NCI-H524 (cell line): ENCODE measurements at regions not wholly inside any gene's neighbourhood (a gene's known extent, or its start where the extent isn't known, plus 50 kb on each side); places are given as distances from the start of the nearest gene placed in this dataset.
"Not testable (repeated sequence)": the region's sequence is repeated elsewhere in the genome, so short reads cannot be mapped to it uniquely, and the experiment has no call there.

Experiments
- DNase-seq, 2 experiments: peaks; one replicate each; lab custom pipeline; 2025; lab: John Stamatoyannopoulos, UW

GRCh38 chr19:28560786-28561185, 652.2 kb downstream of the UQCRFS1 start:
- no peak for DNase-seq

GRCh38 chr19:28558783-28559182, 654.2 kb downstream of the UQCRFS1 start:
- no peak for DNase-seq

GRCh38 chr19:28556371-28556770, 656.6 kb downstream of the UQCRFS1 start:
- no peak for DNase-seq

GRCh38 chr19:28555317-28555716, 657.6 kb downstream of the UQCRFS1 start:
- no peak for DNase-seq

GRCh38 chr19:28554321-28555091, 658.4 kb downstream of the UQCRFS1 start:
- no peak for DNase-seq

DNA sequence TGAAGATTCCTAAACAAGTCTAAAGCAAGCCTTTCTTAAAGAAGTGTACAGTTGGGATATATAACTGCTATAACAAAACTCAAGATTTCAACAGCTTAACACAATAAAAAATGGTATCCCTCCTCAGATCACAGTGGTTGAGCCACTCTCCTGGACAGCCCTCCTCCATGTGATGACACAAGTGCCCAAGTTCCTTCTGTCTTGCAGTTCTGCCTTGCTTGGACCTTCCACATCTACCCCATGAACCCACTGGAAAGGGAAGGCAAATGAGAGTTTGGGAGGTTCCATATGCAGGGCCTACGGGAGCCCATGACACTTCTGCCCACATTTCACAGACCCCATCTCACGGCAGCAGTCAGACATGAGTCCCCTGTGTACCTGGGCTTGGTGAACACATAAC, 659.2 kb downstream of the UQCRFS1 start:
- no peak for DNase-seq

DNA sequence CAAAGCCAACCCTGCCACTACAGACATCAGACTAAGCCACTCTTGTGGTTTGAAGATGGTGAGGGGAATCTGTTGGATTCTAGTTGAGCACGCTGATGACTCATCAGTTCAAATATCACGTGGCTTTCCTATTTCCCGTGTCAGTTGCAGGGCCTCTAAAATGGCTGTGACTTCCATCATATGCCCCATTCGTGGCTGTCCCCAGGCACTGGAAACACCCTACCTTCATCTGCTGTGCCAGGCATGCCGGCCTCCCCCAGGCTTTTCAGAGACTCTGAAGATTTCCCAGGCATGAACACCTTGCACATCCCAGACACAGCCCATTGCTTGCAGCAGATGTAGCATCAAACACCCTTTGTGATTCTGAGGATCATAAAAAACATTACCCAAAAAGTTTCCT, 659.9 kb downstream of the UQCRFS1 start:
- DNase-seq = no peak

DNA sequence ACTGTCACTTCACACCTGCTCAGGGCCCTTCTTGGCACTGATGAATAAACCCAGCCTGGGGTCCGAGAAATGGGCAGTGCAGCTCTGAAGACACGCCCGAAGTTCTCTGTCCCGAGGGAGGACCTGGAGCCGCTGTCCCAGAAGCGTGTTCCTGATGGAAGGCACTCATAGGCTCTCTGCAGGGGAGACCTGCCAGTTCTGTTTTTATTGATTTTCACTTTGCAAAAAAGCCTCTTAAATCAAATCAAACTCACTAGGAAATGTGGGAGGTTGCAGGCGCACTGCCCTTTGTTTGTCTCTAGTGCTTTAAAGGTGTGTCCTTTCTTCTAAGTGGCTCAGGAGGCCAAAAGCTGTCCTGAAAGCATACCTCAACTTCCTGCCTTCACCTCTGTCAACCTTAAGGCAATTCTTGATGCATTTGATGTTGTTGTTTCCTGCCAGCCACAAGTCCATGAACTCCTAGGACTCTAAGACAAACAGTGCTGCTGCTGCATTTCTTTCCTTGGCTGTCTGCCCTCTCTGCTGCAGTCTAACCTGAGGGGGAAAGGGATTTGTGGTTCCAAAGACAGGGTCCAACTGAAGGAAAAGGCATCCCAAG, 663.2 kb downstream of the UQCRFS1 start:
- DNase-seq = no peak

DNA sequence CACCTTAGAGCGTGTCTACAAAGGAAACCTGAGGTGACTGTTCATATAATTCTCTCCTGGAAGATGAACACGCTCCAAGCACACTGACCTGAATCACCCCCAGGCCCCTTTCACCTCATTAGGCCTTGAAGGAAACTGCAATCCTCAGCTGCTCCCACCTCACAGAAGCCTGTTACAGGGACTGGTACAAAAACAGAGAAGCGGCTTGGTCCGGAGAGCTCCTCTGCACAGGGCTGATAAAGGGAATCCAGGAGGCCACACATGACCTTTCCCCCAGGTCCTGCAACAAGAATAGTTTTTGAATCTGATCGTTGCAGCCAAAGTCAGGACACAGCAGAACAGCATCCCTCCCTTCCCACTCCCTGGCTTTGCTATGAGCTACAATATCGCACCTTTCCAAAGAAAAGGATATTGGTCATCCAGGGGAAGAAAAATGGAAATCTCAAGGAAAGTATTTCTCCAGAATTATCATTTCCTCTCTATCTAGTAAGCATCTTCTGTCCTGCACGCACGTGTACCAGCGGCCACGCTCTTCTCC, 666.7 kb downstream of the UQCRFS1 start:
- no peak for DNase-seq

DNA sequence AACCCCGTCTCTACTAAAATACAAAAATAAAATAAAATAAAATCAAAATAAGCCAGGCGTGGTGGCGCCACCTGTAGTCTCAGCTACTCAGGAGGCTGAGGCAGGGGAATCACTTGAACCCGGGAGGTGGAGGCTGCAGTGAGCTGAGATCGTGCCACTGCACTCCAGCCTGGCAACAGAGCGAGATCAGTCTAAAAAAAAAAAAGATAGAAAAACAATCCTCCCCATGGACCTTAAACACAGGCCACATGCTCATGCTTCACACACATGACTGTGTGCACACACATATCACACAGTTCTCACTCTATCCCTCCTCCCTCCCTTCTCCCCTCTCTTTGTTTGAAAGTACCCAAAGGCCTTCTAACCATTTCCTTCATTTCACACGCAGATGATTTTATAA, 667.6 kb downstream of the UQCRFS1 start:
- DNase-seq = not testable (repeated sequence)

GRCh38 chr19:28544451-28545261, 668.3 kb downstream of the UQCRFS1 start:
- DNase-seq = no peak

DNA sequence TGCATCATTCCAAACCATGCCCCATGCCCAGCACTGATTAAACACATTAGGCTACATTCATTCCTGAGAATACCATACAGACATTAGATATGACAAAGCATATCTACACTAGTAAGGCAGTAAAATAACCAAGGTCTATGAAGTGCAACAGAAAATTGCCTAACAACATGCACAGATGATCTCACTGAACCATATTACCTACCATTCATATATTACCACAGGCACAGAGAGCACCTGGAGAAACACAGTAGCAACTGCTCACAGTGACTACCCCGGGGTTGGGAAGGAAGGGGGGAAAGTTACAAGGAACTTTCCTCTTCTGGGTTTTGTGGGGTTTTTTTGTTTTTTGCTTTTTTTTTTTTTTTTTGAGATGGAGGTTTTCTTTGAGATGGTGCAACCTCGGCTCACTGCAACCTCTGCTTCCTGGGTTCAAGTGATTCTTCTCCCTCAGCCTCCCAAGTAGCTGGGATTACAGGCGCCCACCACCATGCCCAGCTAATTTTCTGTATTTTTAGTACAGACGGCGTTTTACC, 669.6 kb downstream of the UQCRFS1 start:
- DNase-seq = no peak

DNA sequence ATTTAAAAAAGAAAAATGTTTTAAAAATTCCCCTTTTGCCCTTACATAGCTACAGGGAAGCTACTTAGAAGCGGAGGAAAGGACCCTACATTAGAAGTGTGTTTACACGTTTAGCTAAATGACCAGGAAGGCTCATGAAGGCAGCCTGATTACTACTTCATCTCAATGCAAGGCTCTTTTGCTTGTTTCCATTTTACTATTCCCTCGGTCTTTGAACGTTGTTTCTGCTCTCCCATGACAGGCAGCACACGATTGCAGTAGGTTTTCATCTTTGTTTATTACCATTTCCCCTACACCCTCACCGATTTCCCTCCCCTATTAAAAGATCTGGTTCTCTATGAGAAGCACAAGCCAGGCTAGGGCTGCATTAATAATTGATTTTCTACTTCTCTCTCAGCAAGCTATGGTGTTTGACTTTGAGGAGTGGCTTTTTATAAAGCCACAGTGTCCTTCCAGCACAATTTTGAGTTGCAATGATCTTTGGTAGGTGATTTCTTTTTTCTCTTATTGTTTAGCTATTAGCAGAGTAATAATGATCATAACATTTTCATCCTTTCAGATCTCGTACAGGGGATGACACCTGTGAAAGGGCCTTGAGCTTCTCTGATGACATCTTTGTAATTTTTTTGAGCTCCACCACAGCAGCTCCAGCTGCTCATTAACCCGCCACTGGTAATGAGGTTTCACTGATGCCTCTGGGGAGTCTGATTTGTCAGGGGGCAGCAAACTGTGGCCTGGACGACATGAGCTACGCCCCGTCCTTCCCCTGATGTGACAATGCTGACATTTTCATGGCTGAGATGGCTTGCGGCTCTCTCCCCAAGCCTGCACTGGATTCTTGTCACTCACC, 670.3 kb downstream of the UQCRFS1 start:
- no peak for DNase-seq

- no peak for DNase-seq
These were observed 671.2 kb downstream of the UQCRFS1 start for GRCh38 chr19:28541602-28542393.

DNA sequence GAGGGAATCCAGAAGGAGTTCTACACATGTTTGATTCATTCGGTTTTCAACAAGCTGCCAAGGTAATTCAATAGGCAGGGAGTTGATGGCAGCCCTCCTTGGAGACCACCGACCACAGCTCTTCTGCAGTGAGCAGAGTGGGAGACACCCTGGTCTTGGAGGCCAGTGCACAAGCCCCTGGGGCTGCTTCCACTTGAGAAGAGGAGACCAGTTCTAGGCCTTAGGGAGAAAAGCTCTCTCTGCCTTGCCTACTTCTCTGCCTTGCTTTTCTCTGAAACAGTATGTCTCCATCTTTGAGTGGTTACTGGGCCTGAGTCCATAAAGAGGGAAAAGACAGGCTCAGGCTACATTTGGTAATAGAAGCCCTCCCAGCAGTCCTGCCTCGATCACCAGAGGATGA, 671.9 kb downstream of the UQCRFS1 start:
- no peak for DNase-seq

- not testable (repeated sequence) for DNase-seq
These were observed 672.6 kb downstream of the UQCRFS1 start for GRCh38 chr19:28540385-28540784.

GRCh38 chr19:28539759-28540158, 673.2 kb downstream of the UQCRFS1 start:
- DNase-seq = no peak

DNA sequence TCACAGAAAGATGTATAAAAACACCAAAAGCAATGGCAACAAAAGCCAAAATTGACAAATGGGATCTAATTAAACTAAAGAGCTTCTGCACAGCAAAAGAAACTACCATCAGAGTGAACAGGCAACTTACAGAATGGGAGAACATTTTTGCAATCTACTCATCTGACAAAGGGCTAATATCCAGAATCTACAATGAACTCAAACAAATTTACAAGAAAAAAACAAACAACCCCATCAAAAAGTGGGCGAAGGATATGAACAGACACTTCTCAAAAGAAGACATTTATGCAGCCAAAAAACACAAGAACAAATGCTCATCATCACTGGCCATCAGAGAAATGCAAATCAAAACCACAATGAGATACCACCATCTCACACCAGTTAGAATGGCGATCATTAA, 674.4 kb downstream of the UQCRFS1 start:
- DNase-seq = not testable (repeated sequence)

DNA sequence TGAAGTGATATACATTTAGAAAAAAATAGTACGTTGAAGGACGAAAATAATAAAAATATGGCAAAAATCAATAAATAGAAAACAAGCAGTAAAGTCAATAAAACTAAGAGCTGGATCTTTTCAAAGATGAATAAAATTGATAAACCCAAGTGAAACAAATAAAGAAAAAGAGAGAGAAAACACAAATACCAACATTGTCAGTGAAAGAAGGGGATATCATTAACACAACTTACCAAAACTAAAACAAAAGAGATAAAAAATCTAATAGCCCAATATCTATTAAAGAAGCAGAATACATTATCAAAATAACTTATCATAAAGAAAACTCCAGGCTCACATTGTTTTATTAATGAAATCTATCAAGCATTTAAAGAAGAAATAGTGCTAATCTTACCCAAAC, 675.1 kb downstream of the UQCRFS1 start:
- no peak for DNase-seq

- no peak for DNase-seq
These were observed 675.9 kb downstream of the UQCRFS1 start for GRCh38 chr19:28537079-28537478.

DNA sequence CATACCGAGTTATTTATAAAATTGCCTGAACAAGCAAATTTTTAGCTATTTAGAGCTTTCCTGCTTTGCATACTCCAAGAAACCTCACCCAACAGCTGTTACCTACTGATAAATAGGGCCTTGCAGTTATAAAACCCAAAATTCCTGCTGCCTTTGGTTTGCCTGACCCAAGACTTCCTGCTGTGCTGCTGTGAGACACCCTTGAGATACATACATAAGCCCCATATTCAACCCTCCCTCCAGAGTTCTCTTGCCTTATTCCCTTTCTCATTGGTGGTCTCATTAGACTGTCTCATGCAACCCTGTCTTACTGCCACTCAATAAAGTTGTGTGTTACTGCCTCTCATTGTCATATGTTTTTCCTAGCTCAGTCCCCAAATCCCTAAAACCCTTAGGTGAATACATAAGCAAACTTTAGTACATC, 677.6 kb downstream of the UQCRFS1 start:
- no peak for DNase-seq
